HG02938 (cell line): ENCODE measurements at regions not wholly inside any gene's neighbourhood (a gene's known extent, or its start where the extent isn't known, plus 50 kb on each side); places are given as distances from the start of the nearest gene placed in this dataset.

Source experiments
- ATAC-seq: cut with Tn5 transposase; IDR thresholded peaks from one replicate; pipeline ENCODE4 v1.9.1; 2021; ENCODE audit warnings: mild to moderate bottlenecking, moderate library complexity; ENCODE audit not compliant: unreplicated experiment

DNA sequence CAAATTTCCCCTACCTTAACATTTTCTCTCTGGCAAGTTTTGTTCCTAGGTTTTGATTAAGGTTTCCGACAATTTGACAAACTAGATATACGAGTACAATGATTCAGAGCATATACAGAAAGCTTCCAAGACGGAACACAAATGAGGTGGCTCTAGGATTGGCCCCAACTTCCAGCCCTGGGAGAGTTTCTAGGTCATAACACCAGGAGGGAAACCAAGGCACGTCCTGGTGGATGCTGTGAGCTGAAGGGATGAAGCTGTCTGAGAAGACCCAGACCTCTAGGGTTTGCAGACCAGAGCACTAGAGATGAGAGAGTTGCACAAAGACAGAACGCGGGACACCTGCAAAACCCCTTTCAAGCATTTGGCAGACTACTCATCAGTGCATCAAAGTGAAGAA is 51.5 kb upstream of the CAND1 start:
- ATAC-seq, result no peak
